K562 (cell line): ENCODE measurements at regions not wholly inside any gene's neighbourhood (a gene's known extent, or its start where the extent isn't known, plus 50 kb on each side); places are given as distances from the start of the nearest gene placed in this dataset.

ENCODE experiments used
- ATAC-seq: fragments of 200-7000 bp; cut with Tn5 transposase; 3 replicates; pipeline ENCODE4 v1.9.1; 2020; ENCODE audit warnings: moderate library complexity
- BruUV-seq: library from RNA; stranded (reverse); fragments of 400-500 nt; replicated peaks from 2 replicates; lab custom pipeline; 2021; lab: Mats Ljungman, UMichigan
- CTCF ChIA-PET: fragments of 300-600 bp; formaldehyde crosslinking; extraction: SDS; loops from one replicate; lab custom pipeline; 2021; ENCODE audit warnings: low intra/inter-chr PET ratio; lab: Yijun Ruan, JAX
- POLR2A ChIA-PET: fragments of 300-600, 350-650 bp; sonication (Branson Sonifier 250); formaldehyde crosslinking; extraction: SDS; loops from one replicate; lab custom pipeline; 2021; ENCODE audit warnings: antibody characterized with exemption, inconsistent platforms; lab: Yijun Ruan, JAX
- DNase-seq, 4 experiments: peaks; one replicate each; pipeline versions ENCODE4 v3.0.0 to v3.0.0-alpha.2; 2011 to 2018; ENCODE audit warnings: low spot score in 3 of 4, mixed read lengths in 3 of 4; ENCODE audit errors: extremely low read depth in 1 of 4
- FAIRE-seq: peaks from 2 replicates; lab custom pipeline; 2011; peaks lifted over from hg19 to GRCh38; lab: Jason Lieb, UNC
- H2AFZ ChIP-seq: 2 replicates; pipeline ENCODE4 v1.6.0; 2011; ENCODE audit warnings: low read depth, low read length, control low read depth, inconsistent platforms
- H3K27ac ChIP-seq: fragments of 200-600 bp; 3 replicates; pipeline ENCODE4 v1.8.0; 2011; ENCODE audit warnings: low read depth, mild to moderate bottlenecking, control low read depth, inconsistent platforms, low read length, moderate library complexity, mixed read lengths; ENCODE audit errors: extremely low read depth
- H3K27me3 ChIP-seq, 2 experiments: fragments of 300-600 bp in 1 of 2; 2 replicates in 1 of 2; 3 replicates in 1 of 2; pipeline versions ENCODE4 v1.6.0 to v1.8.0; 2011; ENCODE audit warnings: inconsistent platforms in 2 of 2, low read length in 2 of 2, mild to moderate bottlenecking in 1 of 2, mixed read lengths in 1 of 2, moderate library complexity in 1 of 2; ENCODE audit not compliant: control insufficient read depth in 2 of 2, insufficient read depth in 2 of 2
- H3K36me3 ChIP-seq: fragments of 300-600 bp; 3 replicates; pipeline ENCODE4 v1.8.0; 2011; ENCODE audit warnings: mild to moderate bottlenecking, low read length, inconsistent platforms; ENCODE audit not compliant: control insufficient read depth, insufficient read depth
- H3K4me1 ChIP-seq, 2 experiments: fragments of 200-600 bp in 1 of 2; replicated peaks in 1 of 2; 2 replicates in 1 of 2; 3 replicates in 1 of 2; pipeline versions ENCODE4 v1.5.1 to v1.8.0; 2011; ENCODE audit warnings: inconsistent platforms in 2 of 2, low read length in 2 of 2, mild to moderate bottlenecking in 1 of 2, mixed read lengths in 1 of 2, moderate library complexity in 1 of 2; ENCODE audit not compliant: control insufficient read depth in 2 of 2, insufficient read depth in 2 of 2
- H3K4me2 ChIP-seq: 2 replicates; pipeline ENCODE4 v1.6.1; 2011; ENCODE audit warnings: low read length, control low read depth, inconsistent platforms, mixed read lengths; ENCODE audit not compliant: insufficient read depth
- H3K4me3 ChIP-seq: fragments of 200-600 bp; sonication (generic), shearing (Covaris generic); 2 replicates; pipeline ENCODE4 v1.5.1; 2016; ENCODE audit warnings: control low read depth, inconsistent platforms
- H3K79me2 ChIP-seq: fragments of 200-600 bp; 3 replicates; pipeline ENCODE4 v1.8.0; 2011; ENCODE audit warnings: low read length, inconsistent platforms; ENCODE audit not compliant: control insufficient read depth, insufficient read depth
- H3K9ac ChIP-seq, 2 experiments: 2 replicates each; pipeline versions ENCODE4 v1.6.0 to v1.6.1; 2011; ENCODE audit warnings: low read depth in 2 of 2, low read length in 2 of 2, control low read depth in 1 of 2, inconsistent platforms in 1 of 2, mild to moderate bottlenecking in 1 of 2, mixed read lengths in 1 of 2; ENCODE audit not compliant: insufficient read depth in 1 of 2
- H3K9me1 ChIP-seq: one replicate; pipeline ENCODE4 v1.6.0; 2011; ENCODE audit warnings: inconsistent platforms, mild to moderate bottlenecking, low read length, moderate library complexity; ENCODE audit not compliant: control insufficient read depth, insufficient read depth
- H3K9me3 ChIP-seq: replicated peaks from 2 replicates; pipeline ENCODE4 v1.5.1; 2011; ENCODE audit warnings: low read depth, low read length, inconsistent platforms; ENCODE audit not compliant: control insufficient read depth, insufficient read depth
- H4K20me1 ChIP-seq: replicated peaks from 2 replicates; pipeline ENCODE4 v1.6.1; 2011; ENCODE audit warnings: low read length, inconsistent platforms, mixed read lengths; ENCODE audit not compliant: control insufficient read depth, insufficient read depth
- CCNT2 ChIP-seq: IDR thresholded peaks from 2 replicates; pipeline ENCODE4 v1.6.1; 2011; ENCODE audit warnings: borderline replicate concordance, low read depth, mild to moderate bottlenecking, moderate library complexity, mixed read lengths, low read length; ENCODE audit not compliant: insufficient read length; ENCODE audit errors: extremely low read depth
- HNRNPH1 ChIP-seq: fragments of 200-400 bp; formaldehyde crosslinking; optimal IDR thresholded peaks from 2 replicates; pipeline ENCODE3; 2017; ENCODE audit warnings: low read depth, mild to moderate bottlenecking, low read length, moderate library complexity
- RAD21 ChIP-seq, 2 experiments: fragments of 250-450 bp in 1 of 2; fragments of 450-650 bp in 1 of 2; sonication (Bioruptor Pico) in 1 of 2; formaldehyde crosslinking in 1 of 2; IDR thresholded peaks in 1 of 2; conservative IDR thresholded peaks in 1 of 2; 2 replicates each; pipeline versions ENCODE4 v1.4.0 to v1.8.0; 2020 to 2022; ENCODE audit warnings: mild to moderate bottlenecking in 2 of 2, moderate library complexity in 1 of 2
- RFX7 ChIP-seq: fragments of 250-450 bp; sonication (Bioruptor Pico); IDR thresholded peaks from 2 replicates; pipeline ENCODE4 v1.5.1; 2021; ENCODE audit warnings: mild to moderate bottlenecking
- SUPT5H ChIP-seq: fragments of 450-650 bp; IDR thresholded peaks from 2 replicates; pipeline ENCODE4 v1.6.1; 2016
- ZBTB7A ChIP-seq: IDR thresholded peaks from 2 replicates; pipeline ENCODE4 v1.6.1; 2011; ENCODE audit warnings: low read depth, mild to moderate bottlenecking, low read length, moderate library complexity, borderline replicate concordance; ENCODE audit not compliant: control insufficient read depth
- ZFPM2 ChIP-seq: fragments of 250-450 bp; sonication (Bioruptor Pico); IDR thresholded peaks from 2 replicates; pipeline ENCODE4 v1.5.1; 2022; ENCODE audit warnings: mild to moderate bottlenecking
- ZNF274 ChIP-seq: IDR thresholded peaks from 2 replicates; pipeline ENCODE4 v1.6.1; 2011; ENCODE audit warnings: low read depth, mild to moderate bottlenecking, low read length, moderate library complexity, borderline replicate concordance
- ZNF408 ChIP-seq: fragments of 250-450 bp; sonication (Bioruptor Pico); IDR thresholded peaks from 2 replicates; pipeline ENCODE4 v1.4.0; 2020; ENCODE audit warnings: low read depth, mild to moderate bottlenecking, moderate library complexity
- ZNF431 ChIP-seq: sonication (generic); formaldehyde crosslinking; IDR thresholded peaks from 2 replicates; pipeline ENCODE4 v1.8.0; 2022; ENCODE audit warnings: mild to moderate bottlenecking, missing genetic modification reagents
- WGBS: fragments of 100-300 bp; shearing (Covaris generic); methylation state at CpG from one replicate; pipeline ENCODE4 v1.1.6; 2016; ENCODE audit warnings: low coverage, mixed read lengths; ENCODE audit not compliant: insufficient coverage; ENCODE audit errors: missing lambda C conversion rate; 5-methylcytosine and 5-hydroxymethylcytosine counted together
- in situ Hi-C: fragments of 300-500 bp; cut with MboI; formaldehyde crosslinking; loops from 4 replicates; pipeline ENCODE4 v1.15.0; 2018; ENCODE audit warnings: inconsistent platforms, mixed read lengths
- intact Hi-C: fragments of 100-400 bp; cut with micrococcal nuclease; formaldehyde crosslinking; loops from 2 replicates; pipeline ENCODE4 v1.14.2; 2022
- TF ChIP-seq, protein P1 (sequence below): sonication (generic); formaldehyde crosslinking; IDR thresholded peaks from 2 replicates; pipeline ENCODE4 v1.8.1; 2023; ENCODE audit warnings: mild to moderate bottlenecking, missing genetic modification reagents
- TF ChIP-seq, protein P2 (sequence below): fragments of 250-450 bp; sonication (Bioruptor Pico); IDR thresholded peaks from 2 replicates; pipeline ENCODE4 v1.4.0; 2020
- TF ChIP-seq, protein P3 (sequence below): fragments of 450-650 bp; IDR thresholded peaks from 2 replicates; pipeline ENCODE4 v1.6.1; 2017; ENCODE audit warnings: antibody characterized with exemption

DNA sequence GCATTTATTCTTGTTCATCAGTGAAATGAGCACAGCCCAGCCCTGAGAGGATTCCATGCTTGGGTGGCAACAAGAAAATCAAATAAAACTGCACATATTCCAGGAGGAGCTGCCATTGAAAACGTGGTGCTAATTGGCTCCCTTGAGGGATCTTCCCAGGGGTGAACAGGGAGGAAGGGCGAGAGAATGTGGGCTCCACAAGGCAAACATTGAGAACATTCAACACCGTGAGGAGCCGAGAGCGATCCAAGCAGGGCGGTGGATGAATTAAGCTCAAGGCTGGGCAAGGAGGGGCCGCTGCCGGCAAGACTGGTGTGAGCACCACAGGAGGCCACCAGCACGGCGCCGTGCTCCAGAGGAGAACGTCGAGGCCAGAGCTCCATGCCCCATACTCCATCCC lies 166.9 kb downstream of the C16orf95 start:
- H3K4me2 ChIP-seq, result no peak overlapping the region
- FAIRE-seq (no peak), DNase-seq (no peak), ATAC-seq (no peak)
- H3K27me3 ChIP-seq, result peaks cover 0 to 20% of the 10 kb centered on the region in 2 experiments; a peak in 1 of 5 replicates
- ChIA-PET POLR2A (interaction anchor here (0.6 to 1.6 kb wide), 2 partner anchors 8 to 27 kb away, joined by 4 to 6 read pairs; no protein-coding TSS in a partner anchor), CTCF (no interaction called here)
- H3K9me3 ChIP-seq, result peaks cover 2% of the 10 kb centered on the region; the same call in 1 of the 2 replicates
- peaks cover 5% of the 10 kb centered on the region in 2 experiments; a peak in 3 of 5 replicates for H3K4me1 ChIP-seq
- WGBS, result 20% methylated on average over 13 of the region's 13 CpGs
- H3K27ac ChIP-seq, result no peak overlapping the region
- no peak overlapping the region for H3K4me3 ChIP-seq
- no peaks in the 10 kb centered on the region for H3K9me1 ChIP-seq
- H3K9ac ChIP-seq, result no peak overlapping the region
- no peaks in the 10 kb centered on the region for H3K36me3 ChIP-seq
- BruUV-seq, result no TSS peak
- intact Hi-C loops (no loop called here), in situ Hi-C loops (no loop called here)
- H4K20me1 ChIP-seq, result no peaks in the 10 kb centered on the region
- no peaks in the 10 kb centered on the region for H3K79me2 ChIP-seq
- no peak overlapping the region for H2AFZ ChIP-seq
- TF ChIP-seq CCNT2, result no peak
- no peak for TF ChIP-seq ZNF431
- TF ChIP-seq, protein P1, sequence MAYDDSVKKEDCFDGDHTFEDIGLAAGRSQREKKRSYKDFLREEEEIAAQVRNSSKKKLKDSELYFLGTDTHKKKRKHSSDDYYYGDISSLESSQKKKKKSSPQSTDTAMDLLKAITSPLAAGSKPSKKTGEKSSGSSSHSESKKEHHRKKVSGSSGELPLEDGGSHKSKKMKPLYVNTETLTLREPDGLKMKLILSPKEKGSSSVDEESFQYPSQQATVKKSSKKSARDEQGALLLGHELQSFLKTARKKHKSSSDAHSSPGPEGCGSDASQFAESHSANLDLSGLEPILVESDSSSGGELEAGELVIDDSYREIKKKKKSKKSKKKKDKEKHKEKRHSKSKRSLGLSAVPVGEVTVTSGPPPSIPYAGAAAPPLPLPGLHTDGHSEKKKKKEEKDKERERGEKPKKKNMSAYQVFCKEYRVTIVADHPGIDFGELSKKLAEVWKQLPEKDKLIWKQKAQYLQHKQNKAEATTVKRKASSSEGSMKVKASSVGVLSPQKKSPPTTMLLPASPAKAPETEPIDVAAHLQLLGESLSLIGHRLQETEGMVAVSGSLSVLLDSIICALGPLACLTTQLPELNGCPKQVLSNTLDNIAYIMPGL, result no peak
- TF ChIP-seq ZNF408 (CRISPR knock-in tag), result no peak
- no peak for TF ChIP-seq ZNF274
- no peak for TF ChIP-seq HNRNPH1
- TF ChIP-seq ZFPM2 (CRISPR knock-in tag), result no peak
- no peak for TF ChIP-seq RFX7 (CRISPR knock-in tag)
- TF ChIP-seq RAD21 (CRISPR knock-in tag; conservative IDR thresholded peaks at IDR 0.05 in 1 of 2, IDR thresholded peaks at IDR 0.05 in 1 of 2), result no peak
- TF ChIP-seq ZBTB7A, result no peak
- no peak for TF ChIP-seq SUPT5H
- TF ChIP-seq, protein P2, sequence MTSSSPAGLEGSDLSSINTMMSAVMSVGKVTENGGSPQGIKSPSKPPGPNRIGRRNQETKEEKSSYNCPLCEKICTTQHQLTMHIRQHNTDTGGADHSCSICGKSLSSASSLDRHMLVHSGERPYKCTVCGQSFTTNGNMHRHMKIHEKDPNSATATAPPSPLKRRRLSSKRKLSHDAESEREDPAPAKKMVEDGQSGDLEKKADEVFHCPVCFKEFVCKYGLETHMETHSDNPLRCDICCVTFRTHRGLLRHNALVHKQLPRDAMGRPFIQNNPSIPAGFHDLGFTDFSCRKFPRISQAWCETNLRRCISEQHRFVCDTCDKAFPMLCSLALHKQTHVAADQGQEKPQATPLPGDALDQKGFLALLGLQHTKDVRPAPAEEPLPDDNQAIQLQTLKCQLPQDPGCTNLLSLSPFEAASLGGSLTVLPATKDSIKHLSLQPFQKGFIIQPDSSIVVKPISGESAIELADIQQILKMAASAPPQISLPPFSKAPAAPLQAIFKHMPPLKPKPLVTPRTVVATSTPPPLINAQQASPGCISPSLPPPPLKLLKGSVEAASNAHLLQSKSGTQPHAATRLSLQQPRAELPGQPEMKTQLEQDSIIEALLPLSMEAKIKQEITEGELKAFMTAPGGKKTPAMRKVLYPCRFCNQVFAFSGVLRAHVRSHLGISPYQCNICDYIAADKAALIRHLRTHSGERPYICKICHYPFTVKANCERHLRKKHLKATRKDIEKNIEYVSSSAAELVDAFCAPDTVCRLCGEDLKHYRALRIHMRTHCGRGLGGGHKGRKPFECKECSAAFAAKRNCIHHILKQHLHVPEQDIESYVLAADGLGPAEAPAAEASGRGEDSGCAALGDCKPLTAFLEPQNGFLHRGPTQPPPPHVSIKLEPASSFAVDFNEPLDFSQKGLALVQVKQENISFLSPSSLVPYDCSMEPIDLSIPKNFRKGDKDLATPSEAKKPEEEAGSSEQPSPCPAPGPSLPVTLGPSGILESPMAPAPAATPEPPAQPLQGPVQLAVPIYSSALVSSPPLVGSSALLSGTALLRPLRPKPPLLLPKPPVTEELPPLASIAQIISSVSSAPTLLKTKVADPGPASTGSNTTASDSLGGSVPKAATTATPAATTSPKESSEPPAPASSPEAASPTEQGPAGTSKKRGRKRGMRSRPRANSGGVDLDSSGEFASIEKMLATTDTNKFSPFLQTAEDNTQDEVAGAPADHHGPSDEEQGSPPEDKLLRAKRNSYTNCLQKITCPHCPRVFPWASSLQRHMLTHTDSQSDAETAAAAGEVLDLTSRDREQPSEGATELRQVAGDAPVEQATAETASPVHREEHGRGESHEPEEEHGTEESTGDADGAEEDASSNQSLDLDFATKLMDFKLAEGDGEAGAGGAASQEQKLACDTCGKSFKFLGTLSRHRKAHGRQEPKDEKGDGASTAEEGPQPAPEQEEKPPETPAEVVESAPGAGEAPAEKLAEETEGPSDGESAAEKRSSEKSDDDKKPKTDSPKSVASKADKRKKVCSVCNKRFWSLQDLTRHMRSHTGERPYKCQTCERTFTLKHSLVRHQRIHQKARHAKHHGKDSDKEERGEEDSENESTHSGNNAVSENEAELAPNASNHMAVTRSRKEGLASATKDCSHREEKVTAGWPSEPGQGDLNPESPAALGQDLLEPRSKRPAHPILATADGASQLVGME (CRISPR knock-in tag), result no peak
- TF ChIP-seq, protein P3, sequence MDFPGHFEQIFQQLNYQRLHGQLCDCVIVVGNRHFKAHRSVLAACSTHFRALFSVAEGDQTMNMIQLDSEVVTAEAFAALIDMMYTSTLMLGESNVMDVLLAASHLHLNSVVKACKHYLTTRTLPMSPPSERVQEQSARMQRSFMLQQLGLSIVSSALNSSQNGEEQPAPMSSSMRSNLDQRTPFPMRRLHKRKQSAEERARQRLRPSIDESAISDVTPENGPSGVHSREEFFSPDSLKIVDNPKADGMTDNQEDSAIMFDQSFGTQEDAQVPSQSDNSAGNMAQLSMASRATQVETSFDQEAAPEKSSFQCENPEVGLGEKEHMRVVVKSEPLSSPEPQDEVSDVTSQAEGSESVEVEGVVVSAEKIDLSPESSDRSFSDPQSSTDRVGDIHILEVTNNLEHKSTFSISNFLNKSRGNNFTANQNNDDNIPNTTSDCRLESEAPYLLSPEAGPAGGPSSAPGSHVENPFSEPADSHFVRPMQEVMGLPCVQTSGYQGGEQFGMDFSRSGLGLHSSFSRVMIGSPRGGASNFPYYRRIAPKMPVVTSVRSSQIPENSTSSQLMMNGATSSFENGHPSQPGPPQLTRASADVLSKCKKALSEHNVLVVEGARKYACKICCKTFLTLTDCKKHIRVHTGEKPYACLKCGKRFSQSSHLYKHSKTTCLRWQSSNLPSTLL, result no peak
